ENCODE measurements at regions not wholly inside any gene's neighbourhood (a gene's known extent, or its start where the extent isn't known, plus 50 kb on each side); places are given as distances from the start of the nearest gene placed in this dataset.

GRCh38 chr19:56930647-56931535 lies 90.4 kb upstream of the PEG3 start:
- no peak for TF ChIP-seq CTCF (IDR thresholded peaks at IDR 0.05)
- TF ChIP-seq POLR2A (IDR thresholded peaks at IDR 0.05), result no peak

All from breast epithelium (tissue), 3 donors.